ENCODE measurements at regions not wholly inside any gene's neighbourhood (a gene's known extent, or its start where the extent isn't known, plus 50 kb on each side); places are given as distances from the start of the nearest gene placed in this dataset.

GRCh38 chr14:61183196-61183885 is 97.8 kb downstream of the TMEM30B start (continued):
- TF ChIP-seq, protein P1, sequence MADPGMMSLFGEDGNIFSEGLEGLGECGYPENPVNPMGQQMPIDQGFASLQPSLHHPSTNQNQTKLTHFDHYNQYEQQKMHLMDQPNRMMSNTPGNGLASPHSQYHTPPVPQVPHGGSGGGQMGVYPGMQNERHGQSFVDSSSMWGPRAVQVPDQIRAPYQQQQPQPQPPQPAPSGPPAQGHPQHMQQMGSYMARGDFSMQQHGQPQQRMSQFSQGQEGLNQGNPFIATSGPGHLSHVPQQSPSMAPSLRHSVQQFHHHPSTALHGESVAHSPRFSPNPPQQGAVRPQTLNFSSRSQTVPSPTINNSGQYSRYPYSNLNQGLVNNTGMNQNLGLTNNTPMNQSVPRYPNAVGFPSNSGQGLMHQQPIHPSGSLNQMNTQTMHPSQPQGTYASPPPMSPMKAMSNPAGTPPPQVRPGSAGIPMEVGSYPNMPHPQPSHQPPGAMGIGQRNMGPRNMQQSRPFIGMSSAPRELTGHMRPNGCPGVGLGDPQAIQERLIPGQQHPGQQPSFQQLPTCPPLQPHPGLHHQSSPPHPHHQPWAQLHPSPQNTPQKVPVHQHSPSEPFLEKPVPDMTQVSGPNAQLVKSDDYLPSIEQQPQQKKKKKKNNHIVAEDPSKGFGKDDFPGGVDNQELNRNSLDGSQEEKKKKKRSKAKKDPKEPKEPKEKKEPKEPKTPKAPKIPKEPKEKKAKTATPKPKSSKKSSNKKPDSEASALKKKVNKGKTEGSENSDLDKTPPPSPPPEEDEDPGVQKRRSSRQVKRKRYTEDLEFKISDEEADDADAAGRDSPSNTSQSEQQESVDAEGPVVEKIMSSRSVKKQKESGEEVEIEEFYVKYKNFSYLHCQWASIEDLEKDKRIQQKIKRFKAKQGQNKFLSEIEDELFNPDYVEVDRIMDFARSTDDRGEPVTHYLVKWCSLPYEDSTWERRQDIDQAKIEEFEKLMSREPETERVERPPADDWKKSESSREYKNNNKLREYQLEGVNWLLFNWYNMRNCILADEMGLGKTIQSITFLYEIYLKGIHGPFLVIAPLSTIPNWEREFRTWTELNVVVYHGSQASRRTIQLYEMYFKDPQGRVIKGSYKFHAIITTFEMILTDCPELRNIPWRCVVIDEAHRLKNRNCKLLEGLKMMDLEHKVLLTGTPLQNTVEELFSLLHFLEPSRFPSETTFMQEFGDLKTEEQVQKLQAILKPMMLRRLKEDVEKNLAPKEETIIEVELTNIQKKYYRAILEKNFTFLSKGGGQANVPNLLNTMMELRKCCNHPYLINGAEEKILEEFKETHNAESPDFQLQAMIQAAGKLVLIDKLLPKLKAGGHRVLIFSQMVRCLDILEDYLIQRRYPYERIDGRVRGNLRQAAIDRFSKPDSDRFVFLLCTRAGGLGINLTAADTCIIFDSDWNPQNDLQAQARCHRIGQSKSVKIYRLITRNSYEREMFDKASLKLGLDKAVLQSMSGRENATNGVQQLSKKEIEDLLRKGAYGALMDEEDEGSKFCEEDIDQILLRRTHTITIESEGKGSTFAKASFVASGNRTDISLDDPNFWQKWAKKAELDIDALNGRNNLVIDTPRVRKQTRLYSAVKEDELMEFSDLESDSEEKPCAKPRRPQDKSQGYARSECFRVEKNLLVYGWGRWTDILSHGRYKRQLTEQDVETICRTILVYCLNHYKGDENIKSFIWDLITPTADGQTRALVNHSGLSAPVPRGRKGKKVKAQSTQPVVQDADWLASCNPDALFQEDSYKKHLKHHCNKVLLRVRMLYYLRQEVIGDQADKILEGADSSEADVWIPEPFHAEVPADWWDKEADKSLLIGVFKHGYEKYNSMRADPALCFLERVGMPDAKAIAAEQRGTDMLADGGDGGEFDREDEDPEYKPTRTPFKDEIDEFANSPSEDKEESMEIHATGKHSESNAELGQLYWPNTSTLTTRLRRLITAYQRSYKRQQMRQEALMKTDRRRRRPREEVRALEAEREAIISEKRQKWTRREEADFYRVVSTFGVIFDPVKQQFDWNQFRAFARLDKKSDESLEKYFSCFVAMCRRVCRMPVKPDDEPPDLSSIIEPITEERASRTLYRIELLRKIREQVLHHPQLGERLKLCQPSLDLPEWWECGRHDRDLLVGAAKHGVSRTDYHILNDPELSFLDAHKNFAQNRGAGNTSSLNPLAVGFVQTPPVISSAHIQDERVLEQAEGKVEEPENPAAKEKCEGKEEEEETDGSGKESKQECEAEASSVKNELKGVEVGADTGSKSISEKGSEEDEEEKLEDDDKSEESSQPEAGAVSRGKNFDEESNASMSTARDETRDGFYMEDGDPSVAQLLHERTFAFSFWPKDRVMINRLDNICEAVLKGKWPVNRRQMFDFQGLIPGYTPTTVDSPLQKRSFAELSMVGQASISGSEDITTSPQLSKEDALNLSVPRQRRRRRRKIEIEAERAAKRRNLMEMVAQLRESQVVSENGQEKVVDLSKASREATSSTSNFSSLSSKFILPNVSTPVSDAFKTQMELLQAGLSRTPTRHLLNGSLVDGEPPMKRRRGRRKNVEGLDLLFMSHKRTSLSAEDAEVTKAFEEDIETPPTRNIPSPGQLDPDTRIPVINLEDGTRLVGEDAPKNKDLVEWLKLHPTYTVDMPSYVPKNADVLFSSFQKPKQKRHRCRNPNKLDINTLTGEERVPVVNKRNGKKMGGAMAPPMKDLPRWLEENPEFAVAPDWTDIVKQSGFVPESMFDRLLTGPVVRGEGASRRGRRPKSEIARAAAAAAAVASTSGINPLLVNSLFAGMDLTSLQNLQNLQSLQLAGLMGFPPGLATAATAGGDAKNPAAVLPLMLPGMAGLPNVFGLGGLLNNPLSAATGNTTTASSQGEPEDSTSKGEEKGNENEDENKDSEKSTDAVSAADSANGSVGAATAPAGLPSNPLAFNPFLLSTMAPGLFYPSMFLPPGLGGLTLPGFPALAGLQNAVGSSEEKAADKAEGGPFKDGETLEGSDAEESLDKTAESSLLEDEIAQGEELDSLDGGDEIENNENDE (IDR thresholded peaks at IDR 0.05; ENCODE audit: insufficient replicate concordance, low read length) = no peak
- TF ChIP-seq SIX5 (IDR thresholded peaks at IDR 0.05; ENCODE audit: low read depth, low read length) = no peak
- no peak for TF ChIP-seq SP2 (IDR thresholded peaks at IDR 0.05; ENCODE audit: low read length)
- TF ChIP-seq SRF (IDR thresholded peaks at IDR 0.05; ENCODE audit: low read depth, low read length) = no peak
- no peak for TF ChIP-seq RNF2 (IDR thresholded peaks at IDR 0.05; ENCODE audit: borderline replicate concordance, low read depth, low read length, missing control alignments, poor library complexity, severe bottlenecking)
- TF ChIP-seq TBP (IDR thresholded peaks at IDR 0.05; ENCODE audit: low read depth, low read length) = no peak
- no peak for TF ChIP-seq CHD1 (IDR thresholded peaks at IDR 0.05; ENCODE audit: low read depth, low read length)
- no peak for TF ChIP-seq MAFK (IDR thresholded peaks at IDR 0.05; ENCODE audit: low read depth, low read length)
- TF ChIP-seq TAF7 (optimal IDR thresholded peaks at IDR 0.05; ENCODE audit: borderline replicate concordance, low read depth, low read length) = no peak
